Lower lobe of right lung (tissue), 2 donors: ENCODE measurements at regions not wholly inside any gene's neighbourhood (a gene's known extent, or its start where the extent isn't known, plus 50 kb on each side); places are given as distances from the start of the nearest gene placed in this dataset.

Experiments used
- ATAC-seq, 2 donors: fragments of 200-7000 bp; cut with Tn5 transposase; one replicate each; pipeline ENCODE4 v1.9.1; 2020 to 2022; ENCODE audit warnings: mild to moderate bottlenecking in 2 of 2, moderate library complexity in 2 of 2
- DNase-seq: peaks from one replicate; pipeline ENCODE4 v3.0.0-alpha.2; 2020
- H3K27ac ChIP-seq: fragments of 200-600 bp; one replicate; pipeline ENCODE4 v1.8.0; 2022
- H3K27me3 ChIP-seq: fragments of 200-600 bp; one replicate; pipeline ENCODE4 v1.8.0; 2022; ENCODE audit warnings: low read depth
- H3K36me3 ChIP-seq: fragments of 200-600 bp; one replicate; pipeline ENCODE4 v1.8.0; 2022; ENCODE audit warnings: mild to moderate bottlenecking
- H3K4me1 ChIP-seq: fragments of 200-600 bp; one replicate; pipeline ENCODE4 v1.8.0; 2022
- H3K4me3 ChIP-seq: fragments of 200-600 bp; one replicate; pipeline ENCODE4 v1.8.0; 2022; ENCODE audit warnings: mild to moderate bottlenecking
- H3K9me3 ChIP-seq: fragments of 200-600 bp; one replicate; pipeline ENCODE4 v1.8.0; 2022
- CTCF ChIP-seq: fragments of 200-600 bp; IDR thresholded peaks from one replicate; pipeline ENCODE4 v1.8.0; 2022; ENCODE audit warnings: antibody characterized with exemption, mild to moderate bottlenecking
- intact Hi-C: fragments of 100-400 bp; cut with DNase I; formaldehyde crosslinking; loops from one replicate; pipeline ENCODE4 v1.11.0; 2022
- donor health status: DM: no; HTN: yes; CAD: no; lungs with severe emphysema.

DNA sequence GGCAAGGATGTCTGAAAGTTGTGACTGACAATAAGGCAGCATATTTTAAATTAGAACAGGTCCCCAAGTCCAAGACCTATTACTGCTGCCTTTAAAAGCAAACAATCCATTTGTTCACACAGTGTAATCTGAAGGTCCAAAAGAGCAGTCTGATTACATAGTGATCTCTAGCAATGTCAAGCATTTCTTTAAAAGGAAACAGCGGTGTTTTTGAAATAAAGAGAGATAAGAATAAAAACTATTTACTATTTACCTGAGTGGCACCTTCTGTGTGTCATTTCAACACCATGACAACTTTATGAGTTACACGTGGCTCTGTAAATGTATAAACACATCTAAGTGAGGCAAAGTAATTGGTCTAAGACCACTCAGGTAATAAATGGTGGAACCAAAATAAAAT is 1009.9 kb upstream of the CNTNAP5 start:
- intact Hi-C loops, result no loop called here
- H3K9me3 ChIP-seq, result no peaks in the 10 kb centered on the region

GRCh38 chr2:123035541-123035940 is 989.5 kb upstream of the CNTNAP5 start:
- Histone ChIP-seq H3K4me1 (no peaks in the 10 kb centered on the region), H3K9me3 (peaks cover 12% of the 10 kb centered on the region), H3K27ac (no peak overlapping the region), H3K36me3 (no peaks in the 10 kb centered on the region), H3K4me3 (no peak overlapping the region), H3K27me3 (no peaks in the 10 kb centered on the region)
- TF ChIP-seq CTCF, result no peak
- ATAC-seq (no peak), DNase-seq (no peak)
- intact Hi-C loops, result no loop called here

More for the DNA sequence above, 1009.9 kb upstream of the CNTNAP5 start:
- Histone ChIP-seq H3K27me3 (no peaks in the 10 kb centered on the region), H3K4me3 (no peak overlapping the region), H3K36me3 (no peaks in the 10 kb centered on the region), H3K27ac (no peak overlapping the region), H3K4me1 (no peaks in the 10 kb centered on the region)
- DNase-seq (no peak), ATAC-seq (no peak)
- no peak for TF ChIP-seq CTCF

DNA sequence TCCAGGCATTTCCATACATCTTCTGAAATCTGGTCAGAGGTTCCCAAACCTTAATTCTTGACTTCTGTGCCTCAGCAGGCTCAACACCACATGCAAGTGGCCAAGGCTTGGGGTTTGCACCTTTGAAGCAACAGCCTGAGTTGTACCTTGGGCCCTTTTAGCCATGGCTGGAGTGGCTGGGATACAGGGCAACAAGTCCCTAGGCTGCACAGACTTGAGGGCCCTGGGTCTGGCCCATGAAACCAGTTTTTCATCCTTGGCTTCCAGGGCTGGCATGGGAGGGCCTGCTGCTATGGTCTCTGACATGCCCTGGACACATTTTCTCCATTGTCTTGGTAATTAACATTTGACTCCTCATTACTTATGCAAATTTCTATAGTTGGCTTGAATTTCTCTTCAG is 988.8 kb upstream of the CNTNAP5 start:
- Histone ChIP-seq H3K9me3 (peaks cover 12% of the 10 kb centered on the region), H3K27me3 (no peaks in the 10 kb centered on the region), H3K4me3 (no peak overlapping the region), H3K27ac (no peak overlapping the region), H3K36me3 (no peaks in the 10 kb centered on the region), H3K4me1 (no peaks in the 10 kb centered on the region)
- TF ChIP-seq CTCF, result no peak
- DNase-seq, result no peak
- intact Hi-C loops, result no loop called here
- ATAC-seq, result no peak

DNA sequence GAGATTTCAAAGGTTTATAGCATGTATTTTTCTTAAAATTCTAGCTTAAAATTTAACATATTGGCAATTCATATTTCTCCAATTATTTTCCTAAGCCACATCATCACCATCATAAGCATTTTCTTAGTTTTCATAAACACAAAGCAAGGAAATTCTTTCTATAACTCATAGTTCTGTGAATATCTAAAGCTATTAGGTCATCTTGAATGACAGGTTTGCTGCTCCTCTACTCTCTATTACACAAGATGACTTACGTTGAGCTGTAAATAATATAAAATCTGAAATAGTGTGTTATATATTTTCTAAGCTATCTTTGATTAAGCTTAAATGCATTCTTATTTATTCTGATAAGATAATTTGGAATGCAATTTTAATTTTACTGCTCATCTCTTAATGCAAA is 984.6 kb upstream of the CNTNAP5 start:
- no peak for DNase-seq
- no peaks in the 10 kb centered on the region for H3K27me3 ChIP-seq
- no peaks in the 10 kb centered on the region for H3K4me1 ChIP-seq
- H3K36me3 ChIP-seq, result no peaks in the 10 kb centered on the region
- no peaks in the 10 kb centered on the region for H3K9me3 ChIP-seq
- H3K4me3 ChIP-seq, result no peak overlapping the region
- no peak for TF ChIP-seq CTCF
- no peak for ATAC-seq
- H3K27ac ChIP-seq, result no peak overlapping the region
- intact Hi-C loops, result no loop called here

- ATAC-seq (no peak), DNase-seq (no peak)
- Histone ChIP-seq H3K36me3 (no peaks in the 10 kb centered on the region), H3K27me3 (no peaks in the 10 kb centered on the region), H3K27ac (no peak overlapping the region), H3K4me1 (no peaks in the 10 kb centered on the region), H3K9me3 (no peaks in the 10 kb centered on the region), H3K4me3 (no peak overlapping the region)
- TF ChIP-seq CTCF, result no peak
- intact Hi-C loops, result no loop called here
Observed at GRCh38 chr2:123043458-123043857, 981.6 kb upstream of the CNTNAP5 start.

- H3K4me1 ChIP-seq, result no peaks in the 10 kb centered on the region
- DNase-seq (no peak), ATAC-seq (no peak)
- H3K4me3 ChIP-seq, result no peak overlapping the region
- H3K36me3 ChIP-seq, result no peaks in the 10 kb centered on the region
- TF ChIP-seq CTCF, result no peak
- H3K9me3 ChIP-seq, result no peaks in the 10 kb centered on the region
- no peaks in the 10 kb centered on the region for H3K27me3 ChIP-seq
- no peak overlapping the region for H3K27ac ChIP-seq
- intact Hi-C loops, result no loop called here
Observed at GRCh38 chr2:123045713-123046112, 979.4 kb upstream of the CNTNAP5 start.
